Pancreas (tissue), 10 donors: ENCODE measurements at regions not wholly inside any gene's neighbourhood (a gene's known extent, or its start where the extent isn't known, plus 50 kb on each side); places are given as distances from the start of the nearest gene placed in this dataset.

Experiments used
- ATAC-seq, 4 donors: fragments of 200-7000 bp; cut with Tn5 transposase; one replicate each; pipeline versions ENCODE4 v1.8.0 to v1.9.1; 2020; ENCODE audit warnings: mild to moderate bottlenecking in 4 of 4, moderate library complexity in 4 of 4
- DNase-seq, 6 donors: peaks; one replicate each; pipeline ENCODE4 v3.0.0-alpha.2; 2020
- FAIRE-seq: peaks from 2 replicates; lab custom pipeline; 2012; peaks lifted over from hg19 to GRCh38; lab: Jason Lieb, UNC
- H3K27ac ChIP-seq, 4 donors: fragments of 200-600 bp; sonication (generic); 1 replicate in 3 of 4; 2 replicates in 1 of 4; pipeline versions ENCODE4 v1.5.0 to v1.8.0; 2020
- H3K27me3 ChIP-seq, 4 donors: fragments of 200-600 bp; one replicate each; pipeline ENCODE4 v1.8.0; 2021
- H3K36me3 ChIP-seq, 3 donors: fragments of 200-600 bp; sonication (generic) in 1 of 3; one replicate each; pipeline versions ENCODE4 v1.5.0 to v1.8.0; 2020 to 2021
- H3K4me1 ChIP-seq, 3 donors: fragments of 200-600 bp; one replicate each; pipeline ENCODE4 v1.8.0; 2021
- H3K4me3 ChIP-seq, 4 donors: fragments of 200-600 bp; sonication (generic) in 2 of 4; one replicate each; pipeline versions ENCODE4 v1.5.0 to v1.8.0; 2020 to 2021
- H3K9me3 ChIP-seq, 4 donors: fragments of 200-600 bp; one replicate each; pipeline ENCODE4 v1.8.0; 2021
- WGBS, 2 donors: extraction: QIAGEN DNeasy Blood & Tissue Kit; methylation state at CpG; one replicate each; pipeline ENCODE4 v1.1.7; 2013; 5-methylcytosine and 5-hydroxymethylcytosine counted together
- intact Hi-C, 3 donors: fragments of 100-400 bp; cut with DNase I; formaldehyde crosslinking; loops; one replicate each; pipeline versions ENCODE4 v1.11.1 to v1.14.2; 2022
- TF ChIP-seq, protein P1 (sequence below), 4 donors: fragments of 200-600 bp; sonication (generic) in 3 of 4; IDR thresholded peaks; one replicate each; pipeline versions ENCODE4 v1.5.0 to v1.8.0; 2021; ENCODE audit warnings: antibody characterized with exemption in 4 of 4
- donor health status: healthy with polysubstance abuse.
- donor health status: DM: no; HTN: no; CAD: no; lungs with moderate emphysema.
- donor health status: DM: no; HTN: no; CAD: no.
- donor health status: control.
- donor health status: control.
- donor health status: Bipolar disorder and iron deficiency.
- donor health status: DM: yes; HTN: yes; CAD: no.
- donor health status: DM: no; HTN: no; CAD: no.
- donor health status: DM: no; HTN: no; CAD: no.
- donor health status: DM: yes; HTN: yes; CAD: no.

DNA sequence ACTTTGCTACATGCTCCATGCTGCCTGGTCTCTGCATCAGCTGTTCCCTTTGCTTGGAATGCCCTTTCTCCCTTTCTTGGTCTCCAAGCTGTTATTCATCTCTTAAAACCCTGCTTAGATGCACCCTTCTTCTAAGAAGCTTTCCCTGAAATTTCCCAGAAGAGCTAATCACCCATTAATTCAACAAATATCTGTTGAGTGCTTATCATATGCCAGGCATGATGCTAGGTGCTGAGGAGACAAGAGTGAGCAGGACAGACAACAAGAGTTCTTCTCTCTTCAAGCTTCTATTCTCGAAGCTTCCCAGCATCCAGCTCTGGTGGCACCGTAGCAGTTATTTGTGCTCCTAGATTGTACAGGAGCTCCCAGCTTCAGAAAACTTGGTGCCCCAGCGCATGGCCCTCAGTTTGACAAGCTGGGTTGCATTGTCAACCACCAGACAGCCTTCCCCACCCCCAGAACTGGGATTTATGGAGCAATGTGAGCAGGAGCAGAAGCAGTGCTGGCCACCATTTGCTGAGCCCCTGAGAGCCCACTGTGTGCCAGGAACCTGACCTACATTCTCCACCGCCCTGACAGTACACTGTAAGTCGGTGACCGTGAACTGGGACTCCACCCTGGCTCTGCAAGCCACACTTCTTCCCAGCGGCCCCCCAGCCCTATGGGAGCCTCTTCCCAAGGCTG is 68.0 kb upstream of the ACOT11 start:
- intact Hi-C loops: loop anchor here in 2 of 3 donors (5.0 to 10.0 kb wide), 2 partner anchors 63 to 65 kb away; no protein-coding TSS in a partner anchor
- TF ChIP-seq, protein P1, sequence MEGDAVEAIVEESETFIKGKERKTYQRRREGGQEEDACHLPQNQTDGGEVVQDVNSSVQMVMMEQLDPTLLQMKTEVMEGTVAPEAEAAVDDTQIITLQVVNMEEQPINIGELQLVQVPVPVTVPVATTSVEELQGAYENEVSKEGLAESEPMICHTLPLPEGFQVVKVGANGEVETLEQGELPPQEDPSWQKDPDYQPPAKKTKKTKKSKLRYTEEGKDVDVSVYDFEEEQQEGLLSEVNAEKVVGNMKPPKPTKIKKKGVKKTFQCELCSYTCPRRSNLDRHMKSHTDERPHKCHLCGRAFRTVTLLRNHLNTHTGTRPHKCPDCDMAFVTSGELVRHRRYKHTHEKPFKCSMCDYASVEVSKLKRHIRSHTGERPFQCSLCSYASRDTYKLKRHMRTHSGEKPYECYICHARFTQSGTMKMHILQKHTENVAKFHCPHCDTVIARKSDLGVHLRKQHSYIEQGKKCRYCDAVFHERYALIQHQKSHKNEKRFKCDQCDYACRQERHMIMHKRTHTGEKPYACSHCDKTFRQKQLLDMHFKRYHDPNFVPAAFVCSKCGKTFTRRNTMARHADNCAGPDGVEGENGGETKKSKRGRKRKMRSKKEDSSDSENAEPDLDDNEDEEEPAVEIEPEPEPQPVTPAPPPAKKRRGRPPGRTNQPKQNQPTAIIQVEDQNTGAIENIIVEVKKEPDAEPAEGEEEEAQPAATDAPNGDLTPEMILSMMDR (IDR thresholded peaks at IDR 0.05): no peak
- no peak overlapping the region for H3K4me3 ChIP-seq
- H3K4me1 ChIP-seq: no peaks in the 10 kb centered on the region
- no peak for FAIRE-seq
- H3K27ac ChIP-seq: no peak overlapping the region
- DNase-seq: no peak
- H3K27me3 ChIP-seq: no peaks in the 10 kb centered on the region
- no peaks in the 10 kb centered on the region for H3K36me3 ChIP-seq
- no peak for ATAC-seq
- no peaks in the 10 kb centered on the region for H3K9me3 ChIP-seq
- 75 to 80% methylated on average over 7 of the region's 7 CpGs for WGBS, 2 donors

DNA sequence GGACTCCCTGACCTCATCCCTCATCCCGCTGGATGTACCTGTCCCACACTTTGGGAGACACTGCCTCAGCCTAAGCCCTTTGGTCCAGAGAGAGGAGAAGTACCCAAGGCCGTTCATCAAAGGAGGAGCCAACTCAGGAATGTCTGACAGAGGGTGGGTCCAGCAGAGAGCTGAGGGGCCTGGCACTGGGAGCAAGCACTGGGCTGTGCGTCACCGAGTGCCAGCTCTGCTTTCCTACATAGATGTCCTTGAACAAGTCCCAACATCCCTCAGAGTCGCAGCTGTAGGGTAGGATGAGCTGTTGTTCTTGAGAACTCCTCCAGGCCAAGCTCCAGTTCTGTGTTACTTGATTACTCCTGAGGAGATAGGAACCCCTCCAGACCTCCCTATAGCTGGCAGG is 68.8 kb upstream of the ACOT11 start:
- H3K36me3 ChIP-seq: no peaks in the 10 kb centered on the region
- H3K27me3 ChIP-seq: no peaks in the 10 kb centered on the region
- ATAC-seq: no peak
- DNase-seq: no peak
- H3K27ac ChIP-seq: no peak overlapping the region
- no peaks in the 10 kb centered on the region for H3K9me3 ChIP-seq
- no peak for FAIRE-seq
- intact Hi-C loops: loop anchor here in 2 of 3 donors (5.0 to 10.0 kb wide), 2 partner anchors 62 to 64 kb away; no protein-coding TSS in a partner anchor
- no peak overlapping the region for H3K4me3 ChIP-seq
- TF ChIP-seq, protein P1 (IDR thresholded peaks at IDR 0.05): no peak
- no peaks in the 10 kb centered on the region for H3K4me1 ChIP-seq
- 61 to 69% methylated on average over 5 of the region's 5 CpGs for WGBS, 2 donors

DNA sequence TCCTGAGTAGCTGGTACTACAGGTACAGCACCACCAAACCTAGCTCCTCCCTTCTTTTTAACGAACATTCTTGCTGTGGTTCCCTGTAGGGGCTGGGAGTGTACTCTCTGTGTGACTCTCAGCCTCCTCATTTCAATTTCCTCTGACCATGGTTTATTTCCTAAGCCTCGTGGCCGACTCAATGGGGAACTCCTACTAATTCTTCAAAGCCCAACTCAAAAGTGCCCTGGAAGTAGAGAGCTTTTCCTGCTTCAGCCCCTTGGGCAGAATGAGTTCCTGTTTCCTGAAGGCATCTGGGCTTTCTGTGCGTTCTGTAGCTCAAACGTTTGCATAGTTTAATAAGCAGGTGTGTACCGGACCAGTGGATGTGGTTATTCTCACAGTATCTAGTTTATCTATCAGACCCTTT is 70.9 kb upstream of the ACOT11 start:
- Histone ChIP-seq H3K27ac (no peak overlapping the region), H3K4me3 (no peak overlapping the region), H3K27me3 (no peaks in the 10 kb centered on the region), H3K4me1 (no peaks in the 10 kb centered on the region), H3K36me3 (no peaks in the 10 kb centered on the region), H3K9me3 (no peaks in the 10 kb centered on the region)
- no peak for ATAC-seq
- intact Hi-C loops: loop anchor here in 2 of 3 donors (5.0 to 10.0 kb wide), 2 partner anchors 60 to 62 kb away; no protein-coding TSS in a partner anchor
- TF ChIP-seq, protein P1 (IDR thresholded peaks at IDR 0.05): no peak
- FAIRE-seq: no peak
- DNase-seq: no peak
- 64 to 72% methylated on average over 6 of the region's 6 CpGs for WGBS, 2 donors

DNA sequence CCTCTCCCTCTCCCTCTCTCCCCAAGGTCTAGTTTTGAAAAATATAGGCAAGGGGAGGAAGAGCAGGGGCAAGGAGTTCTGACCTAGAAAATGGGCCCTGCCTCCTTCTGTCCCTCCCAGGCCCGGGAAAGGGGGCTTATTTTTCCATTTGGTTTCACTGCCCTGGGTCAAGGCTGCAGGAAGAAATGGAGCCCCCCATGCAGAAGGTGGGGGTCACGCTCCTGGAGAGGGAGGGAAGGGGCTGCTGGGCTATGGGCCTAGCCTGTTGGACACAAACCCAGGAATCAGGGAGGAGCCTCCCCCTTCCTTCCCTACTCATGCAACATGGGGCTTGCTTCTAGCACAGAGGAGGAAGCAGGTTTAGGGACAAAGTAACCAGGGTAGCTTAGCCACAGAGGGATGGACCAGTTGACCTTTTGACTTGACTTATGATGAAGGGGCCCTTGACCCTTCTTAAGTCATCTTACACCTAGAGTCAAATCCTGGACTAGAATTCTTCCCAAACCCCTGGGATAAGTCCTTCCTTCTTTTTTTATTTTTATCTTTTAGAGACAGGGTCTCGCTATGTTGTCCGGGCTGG is 70.4 kb upstream of the SSBP3 start:
- DNase-seq (no peak), ATAC-seq (no peak), FAIRE-seq (no peak)
- Histone ChIP-seq H3K27me3 (no peaks in the 10 kb centered on the region), H3K9me3 (no peaks in the 10 kb centered on the region), H3K27ac (no peak overlapping the region), H3K4me3 (no peak overlapping the region), H3K36me3 (no peaks in the 10 kb centered on the region), H3K4me1 (no peaks in the 10 kb centered on the region)
- intact Hi-C loops: loop anchor here in 2 of 3 donors (5.0 to 10.0 kb wide), 2 partner anchors 59 to 62 kb away; no protein-coding TSS in a partner anchor
- TF ChIP-seq, protein P1 (IDR thresholded peaks at IDR 0.05): no peak
- WGBS, 2 donors: 72 to 76% methylated on average over 4 of the region's 4 CpGs
